ENCODE measurements at regions not wholly inside any gene's neighbourhood (a gene's known extent, or its start where the extent isn't known, plus 50 kb on each side); places are given as distances from the start of the nearest gene placed in this dataset.

DNA sequence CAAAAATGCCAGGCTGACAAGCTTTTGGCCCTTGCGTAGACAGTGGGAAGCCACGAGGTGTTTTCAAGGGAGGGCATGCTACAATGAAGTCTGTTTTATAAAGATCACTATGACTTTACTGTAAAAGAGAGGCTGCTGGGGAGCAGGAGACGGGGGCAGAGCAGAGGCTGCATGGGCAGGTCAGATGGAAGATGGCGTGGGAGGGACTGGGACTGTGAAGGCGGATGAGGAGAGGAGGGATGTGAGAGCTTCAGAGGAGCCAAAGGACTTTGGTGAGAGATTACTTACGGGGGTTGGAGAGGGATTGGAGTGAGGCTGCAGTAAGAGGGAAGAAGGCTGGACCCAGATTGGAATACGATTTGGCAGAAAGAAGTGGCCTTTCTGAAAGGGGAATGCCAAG lies 86.6 kb upstream of the PCBD1 start:
- Mint-ChIP-seq H3K36me3 (ENCODE audit: low read depth) (no peaks in the 10 kb centered on the region), H3K4me1 (ENCODE audit: low read depth) (no peaks in the 10 kb centered on the region), H3K9me3 (no peaks in the 10 kb centered on the region), H3K27ac (no peak overlapping the region), H3K4me3 (no peak overlapping the region), H3K27me3 (peaks cover 18% of the 10 kb centered on the region)
- intact Hi-C loops (cut with micrococcal nuclease): no loop called here

DNA sequence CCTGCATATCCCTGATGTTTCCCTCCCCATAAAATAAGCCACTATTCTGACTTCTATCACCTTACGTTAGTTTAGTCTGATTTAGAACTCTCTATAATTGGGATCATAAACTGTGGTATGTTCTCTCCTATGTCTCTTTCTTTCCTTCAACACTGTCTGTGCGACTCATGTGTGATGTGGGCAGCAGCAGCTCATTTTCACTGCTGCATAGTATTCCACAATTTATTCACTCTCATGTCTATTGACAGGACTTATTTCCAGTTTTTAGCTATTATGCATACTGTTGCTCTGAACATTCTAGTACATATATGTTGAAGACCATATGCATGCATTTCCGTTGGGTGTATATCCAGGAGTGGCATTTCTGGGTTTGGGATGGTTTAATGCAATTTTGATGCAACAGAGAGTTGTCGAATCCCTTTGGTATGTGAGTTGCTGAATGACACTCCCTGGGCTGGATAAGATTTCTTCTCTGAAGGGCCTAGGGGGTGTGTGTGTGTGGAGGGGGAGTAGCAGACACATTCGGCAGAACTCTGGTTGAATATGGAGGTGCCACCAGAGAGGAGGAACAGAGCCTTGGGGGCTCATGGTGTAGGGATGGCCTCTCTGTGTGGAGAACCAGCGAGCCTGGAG lies 87.8 kb upstream of the PCBD1 start:
- intact Hi-C loops (cut with micrococcal nuclease): no loop called here
- Mint-ChIP-seq H3K4me1 (ENCODE audit: low read depth) (no peaks in the 10 kb centered on the region), H3K27me3 (peaks cover 16% of the 10 kb centered on the region), H3K27ac (no peak overlapping the region), H3K4me3 (no peak overlapping the region), H3K9me3 (no peaks in the 10 kb centered on the region), H3K36me3 (ENCODE audit: low read depth) (no peaks in the 10 kb centered on the region)

DNA sequence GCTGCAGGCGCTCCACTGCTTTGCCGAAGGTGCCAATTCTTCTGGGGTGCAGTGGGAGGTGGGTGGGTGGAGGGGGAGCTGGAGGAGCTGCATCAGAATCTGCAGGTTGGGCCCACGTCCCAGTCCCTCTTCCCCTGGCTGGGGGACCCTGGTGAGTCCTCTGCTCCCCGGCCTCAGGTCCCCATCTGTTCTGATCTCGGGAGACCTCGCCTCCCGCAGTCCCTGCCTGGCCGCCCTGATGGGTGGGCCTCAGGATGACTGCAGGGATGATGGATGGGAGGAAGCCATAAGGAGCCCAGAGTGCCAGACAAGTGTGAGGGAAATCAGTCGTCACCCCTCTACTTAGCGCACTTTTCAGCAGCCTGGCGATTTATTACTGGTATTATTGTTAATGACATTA lies 89.3 kb upstream of the PCBD1 start:
- Mint-ChIP-seq H3K27ac (no peak overlapping the region), H3K9me3 (no peaks in the 10 kb centered on the region), H3K27me3 (peaks cover 16% of the 10 kb centered on the region), H3K4me3 (no peak overlapping the region), H3K36me3 (ENCODE audit: low read depth) (no peaks in the 10 kb centered on the region), H3K4me1 (ENCODE audit: low read depth) (no peaks in the 10 kb centered on the region)
- intact Hi-C loops (cut with micrococcal nuclease): no loop called here

DNA sequence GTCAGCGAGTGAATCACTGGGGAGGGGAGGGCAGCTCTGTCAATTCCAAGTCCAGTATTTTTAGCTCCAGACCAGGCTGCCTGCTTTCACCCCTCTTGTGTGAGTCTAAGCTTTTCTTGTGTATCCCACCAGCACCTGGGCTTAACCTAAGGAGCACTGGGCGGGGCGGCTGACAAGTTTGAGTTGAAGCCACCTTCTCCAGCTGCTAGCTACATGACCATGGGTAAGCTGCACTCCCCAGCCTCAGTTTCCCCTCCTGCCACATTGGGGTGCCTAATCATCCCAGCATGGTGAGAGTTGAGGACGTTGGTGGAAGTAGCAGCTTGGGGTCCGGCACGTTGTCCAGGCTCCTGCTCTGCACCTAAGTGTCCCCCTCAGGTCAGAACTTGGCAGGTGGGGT lies 89.8 kb upstream of the PCBD1 start:
- Mint-ChIP-seq H3K4me3 (no peak overlapping the region), H3K4me1 (ENCODE audit: low read depth) (no peaks in the 10 kb centered on the region), H3K9me3 (no peaks in the 10 kb centered on the region), H3K27ac (no peak overlapping the region), H3K27me3 (peaks cover 16% of the 10 kb centered on the region), H3K36me3 (ENCODE audit: low read depth) (no peaks in the 10 kb centered on the region)
- intact Hi-C loops (cut with micrococcal nuclease): no loop called here

DNA sequence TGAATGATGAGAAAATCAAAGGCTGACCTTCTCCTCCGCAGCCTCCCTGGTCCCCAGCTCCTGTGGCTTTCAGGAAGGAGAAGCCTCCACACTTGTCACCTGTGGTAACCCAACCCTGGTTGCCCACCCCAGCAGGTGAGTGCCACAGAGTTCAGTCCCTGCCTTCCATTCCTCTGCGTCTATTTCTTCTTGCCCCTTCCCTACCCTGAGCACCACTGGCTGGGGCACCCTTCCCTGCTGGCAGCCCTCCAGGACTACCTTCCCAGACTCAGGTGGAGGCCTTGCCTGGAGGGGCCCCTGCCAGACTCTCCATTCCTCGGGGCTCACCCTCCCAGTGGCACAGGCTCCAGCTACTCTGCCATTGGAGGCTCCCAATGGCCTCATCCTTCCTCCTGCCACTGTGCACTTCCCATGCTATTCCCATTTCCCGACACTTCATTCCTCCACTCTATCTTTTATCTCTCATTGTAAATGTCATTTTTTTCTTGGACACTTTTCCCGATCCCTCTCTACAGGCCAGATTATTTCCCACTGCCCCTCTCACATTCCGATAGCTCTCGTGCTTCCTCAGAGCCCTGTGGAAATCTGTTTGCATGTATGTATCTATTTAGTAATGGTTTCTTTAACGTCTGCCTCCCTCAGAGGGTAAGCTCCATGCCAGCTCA lies 90.6 kb upstream of the PCBD1 start:
- no peak overlapping the region for H3K4me3 Mint-ChIP-seq
- H3K4me1 Mint-ChIP-seq (ENCODE audit: low read depth): no peaks in the 10 kb centered on the region
- H3K36me3 Mint-ChIP-seq (ENCODE audit: low read depth): no peaks in the 10 kb centered on the region
- no peaks in the 10 kb centered on the region for H3K9me3 Mint-ChIP-seq
- H3K27me3 Mint-ChIP-seq: peaks cover 14% of the 10 kb centered on the region
- intact Hi-C loops (cut with micrococcal nuclease): no loop called here
- no peak overlapping the region for H3K27ac Mint-ChIP-seq

DNA sequence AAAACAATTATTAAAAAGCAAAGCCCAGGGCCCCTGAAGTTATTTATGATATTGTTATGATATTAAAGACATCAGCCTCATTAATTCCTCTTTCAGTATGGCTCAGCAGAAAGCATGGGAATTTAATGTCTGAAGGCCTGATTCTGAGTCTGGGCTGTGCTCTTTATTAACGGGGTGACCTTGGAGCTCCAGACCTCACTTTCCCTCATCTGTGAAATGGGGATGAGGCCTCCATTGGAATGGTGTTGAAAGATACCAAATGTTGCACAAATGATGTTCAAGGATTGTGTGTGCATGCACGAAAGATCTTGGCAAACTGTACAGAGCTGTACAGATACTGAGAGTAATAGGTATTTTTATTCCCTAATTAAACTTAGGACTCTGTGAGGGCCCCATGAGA lies 92.3 kb upstream of the PCBD1 start:
- no peaks in the 10 kb centered on the region for H3K4me1 Mint-ChIP-seq (ENCODE audit: low read depth)
- no peak overlapping the region for H3K4me3 Mint-ChIP-seq
- no peak overlapping the region for H3K27ac Mint-ChIP-seq
- no peaks in the 10 kb centered on the region for H3K9me3 Mint-ChIP-seq
- peaks cover 5% of the 10 kb centered on the region for H3K27me3 Mint-ChIP-seq
- intact Hi-C loops (cut with micrococcal nuclease): no loop called here
- no peaks in the 10 kb centered on the region for H3K36me3 Mint-ChIP-seq (ENCODE audit: low read depth)

DNA sequence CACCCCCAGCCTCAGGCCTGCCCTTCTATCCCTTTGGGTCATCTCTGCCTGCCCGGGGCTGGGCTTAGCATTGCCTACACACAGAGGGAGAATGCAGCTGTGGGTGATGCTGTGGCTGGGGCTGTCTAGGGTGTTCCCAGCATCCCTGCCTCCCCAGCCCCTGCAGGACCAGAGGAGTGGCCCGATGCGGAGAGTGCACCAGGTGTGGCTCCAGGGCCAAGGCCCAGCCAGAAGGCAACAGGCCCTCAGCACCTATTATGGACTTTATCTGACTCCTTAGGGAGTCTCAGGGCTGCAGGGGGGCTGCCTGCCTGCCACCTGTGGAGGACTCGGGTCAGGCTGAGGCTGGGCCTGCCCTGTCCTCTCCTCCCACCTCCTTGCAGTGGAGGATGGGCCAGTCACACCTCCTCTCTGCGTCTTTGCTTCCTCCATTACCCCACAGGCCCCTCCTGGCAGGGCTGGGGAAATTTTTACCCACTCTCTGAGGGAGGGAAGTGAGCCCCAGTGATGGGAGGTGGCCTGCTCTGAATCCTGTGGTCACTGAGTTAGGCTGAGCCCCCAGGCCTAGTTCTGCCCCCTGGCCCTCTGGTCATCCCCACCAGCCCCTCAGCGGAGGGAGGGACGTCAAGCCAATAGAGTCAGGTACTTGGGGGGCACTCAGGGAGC lies 92.9 kb upstream of the PCBD1 start:
- H3K9me3 Mint-ChIP-seq: no peaks in the 10 kb centered on the region
- no peak overlapping the region for H3K27ac Mint-ChIP-seq
- H3K27me3 Mint-ChIP-seq: peaks cover 4% of the 10 kb centered on the region
- no peaks in the 10 kb centered on the region for H3K36me3 Mint-ChIP-seq (ENCODE audit: low read depth)
- H3K4me3 Mint-ChIP-seq: no peak overlapping the region
- no peaks in the 10 kb centered on the region for H3K4me1 Mint-ChIP-seq (ENCODE audit: low read depth)
- intact Hi-C loops (cut with micrococcal nuclease): no loop called here

DNA sequence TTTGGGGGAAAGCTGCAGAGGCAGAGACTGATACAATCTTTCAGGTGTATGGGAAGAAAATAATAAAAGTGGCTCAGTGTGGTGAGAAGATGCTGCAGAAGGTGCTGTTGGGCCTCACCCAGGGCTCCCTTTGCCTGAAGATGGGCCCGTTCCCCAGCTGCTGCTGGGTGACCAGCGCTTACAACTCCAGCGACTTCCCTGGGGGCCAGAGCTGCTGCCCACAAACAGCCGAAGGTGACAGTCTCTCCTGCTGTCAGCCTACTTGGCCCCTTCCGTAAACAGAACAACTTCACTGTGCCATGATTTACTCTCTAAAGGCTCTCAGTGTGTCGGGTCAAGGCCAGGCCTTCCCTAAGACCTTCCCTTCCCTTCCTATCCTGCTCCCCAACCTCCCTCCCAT lies 93.6 kb upstream of the PCBD1 start:
- no peak overlapping the region for H3K27ac Mint-ChIP-seq
- intact Hi-C loops (cut with micrococcal nuclease): no loop called here
- H3K4me3 Mint-ChIP-seq: no peak overlapping the region
- no peaks in the 10 kb centered on the region for H3K4me1 Mint-ChIP-seq (ENCODE audit: low read depth)
- no peaks in the 10 kb centered on the region for H3K27me3 Mint-ChIP-seq
- no peaks in the 10 kb centered on the region for H3K36me3 Mint-ChIP-seq (ENCODE audit: low read depth)
- no peaks in the 10 kb centered on the region for H3K9me3 Mint-ChIP-seq

DNA sequence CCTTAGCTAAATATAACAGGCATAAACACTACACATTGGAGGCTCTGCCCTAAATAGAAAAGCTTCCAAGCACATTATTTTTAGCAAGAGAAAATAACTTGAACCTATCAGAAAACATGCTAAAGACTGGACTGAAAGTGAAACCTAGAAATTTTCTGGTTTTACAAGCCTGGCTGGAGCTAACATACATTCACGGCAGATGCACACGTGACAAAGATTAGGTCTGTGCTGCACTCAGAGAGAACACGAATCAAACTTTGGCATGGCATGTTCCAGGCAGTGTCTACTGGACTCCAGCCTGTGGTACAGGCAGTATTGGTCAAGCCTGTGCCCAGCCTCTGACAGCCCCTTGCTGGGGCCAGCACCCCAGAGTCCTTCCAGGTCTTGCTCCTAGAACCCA lies 94.1 kb upstream of the PCBD1 start:
- no peaks in the 10 kb centered on the region for H3K36me3 Mint-ChIP-seq (ENCODE audit: low read depth)
- no peak overlapping the region for H3K4me3 Mint-ChIP-seq
- no peaks in the 10 kb centered on the region for H3K27me3 Mint-ChIP-seq
- intact Hi-C loops (cut with micrococcal nuclease): no loop called here
- H3K9me3 Mint-ChIP-seq: no peaks in the 10 kb centered on the region
- no peak overlapping the region for H3K27ac Mint-ChIP-seq
- no peaks in the 10 kb centered on the region for H3K4me1 Mint-ChIP-seq (ENCODE audit: low read depth)

DNA sequence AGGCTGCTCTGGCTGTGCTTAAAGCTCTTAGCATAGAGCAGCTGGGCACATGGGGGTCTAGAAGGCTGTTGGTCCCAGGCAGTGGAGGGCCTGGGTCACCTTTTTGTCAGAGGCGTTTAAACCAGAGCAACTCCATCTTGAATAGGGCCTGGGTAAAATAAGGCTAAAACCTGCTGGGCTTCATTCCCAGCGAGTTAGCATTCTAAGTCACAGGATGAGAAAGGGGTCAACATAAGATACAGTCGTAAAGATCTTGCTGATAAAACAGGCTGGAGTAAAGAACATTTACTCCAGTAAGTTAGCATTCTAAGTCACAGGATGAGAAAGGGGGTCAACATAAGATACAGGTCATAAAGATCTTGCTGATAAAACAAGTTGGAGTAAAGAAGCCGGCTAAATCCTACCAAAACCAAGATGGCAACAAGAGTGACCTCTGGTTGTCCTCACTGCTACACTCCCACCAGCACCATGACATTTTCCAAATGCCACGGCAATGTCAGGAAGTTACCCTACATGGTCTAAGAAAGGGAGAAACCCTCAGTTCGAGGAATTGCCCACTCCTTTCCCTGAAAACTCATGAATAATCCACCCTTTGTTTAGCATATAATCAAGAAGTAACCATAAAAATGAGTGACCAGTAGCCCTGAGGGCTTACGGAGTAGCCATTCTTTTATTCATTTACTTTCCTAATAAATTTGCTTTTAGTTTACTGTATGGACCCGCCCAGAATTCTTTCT lies 96.8 kb upstream of the PCBD1 start:
- Mint-ChIP-seq H3K4me3 (no peak overlapping the region), H3K27ac (no peak overlapping the region)

DNA sequence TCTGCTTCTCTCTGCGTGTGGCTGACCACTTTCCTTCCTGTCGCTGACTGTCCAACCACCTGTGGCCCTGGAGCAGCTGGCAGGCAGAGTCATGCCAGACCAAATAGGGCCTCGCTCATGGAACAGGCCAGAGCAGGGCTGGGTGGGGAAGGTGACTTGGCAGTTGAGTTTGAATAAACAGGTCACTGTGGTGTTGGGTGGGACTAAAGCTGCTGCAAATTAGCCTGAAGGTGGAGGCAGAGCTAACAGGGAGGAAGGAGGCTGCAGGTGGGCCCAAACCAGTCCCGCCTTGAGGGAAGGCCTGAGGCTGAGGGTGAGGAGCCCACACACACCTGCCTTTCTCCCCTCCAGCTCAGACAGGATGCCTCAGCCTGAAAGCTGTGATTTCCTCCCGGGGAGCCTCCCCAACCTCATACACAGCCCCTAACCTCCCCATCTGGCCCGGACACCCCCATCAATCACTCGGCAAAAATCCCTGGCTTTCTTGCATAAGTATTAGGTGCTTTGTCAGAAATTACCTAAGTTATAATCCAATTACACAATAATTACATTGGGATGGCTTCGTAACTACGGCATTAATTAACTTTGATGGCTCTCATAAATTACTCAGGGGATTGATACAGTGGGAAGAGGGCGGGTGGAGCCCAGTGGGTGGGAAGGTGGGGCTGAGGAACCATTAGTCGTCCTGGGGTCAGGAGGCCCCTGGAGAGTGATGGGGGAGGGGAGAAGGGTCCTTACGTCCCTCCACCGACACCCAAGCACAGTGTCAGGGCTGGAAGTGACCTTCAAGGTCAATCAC lies 97.7 kb upstream of the PCBD1 start:
- Mint-ChIP-seq H3K9me3 (no peaks in the 10 kb centered on the region), H3K36me3 (ENCODE audit: low read depth) (no peaks in the 10 kb centered on the region), H3K27ac (no peak overlapping the region), H3K27me3 (no peaks in the 10 kb centered on the region), H3K4me1 (ENCODE audit: low read depth) (no peaks in the 10 kb centered on the region), H3K4me3 (no peak overlapping the region)
- intact Hi-C loops (cut with micrococcal nuclease): no loop called here

More for the DNA sequence above, 96.8 kb upstream of the PCBD1 start:
- no peaks in the 10 kb centered on the region for H3K36me3 Mint-ChIP-seq (ENCODE audit: low read depth)
- H3K4me1 Mint-ChIP-seq (ENCODE audit: low read depth): no peaks in the 10 kb centered on the region
- no peaks in the 10 kb centered on the region for H3K9me3 Mint-ChIP-seq
- intact Hi-C loops (cut with micrococcal nuclease): no loop called here
- no peaks in the 10 kb centered on the region for H3K27me3 Mint-ChIP-seq

DNA sequence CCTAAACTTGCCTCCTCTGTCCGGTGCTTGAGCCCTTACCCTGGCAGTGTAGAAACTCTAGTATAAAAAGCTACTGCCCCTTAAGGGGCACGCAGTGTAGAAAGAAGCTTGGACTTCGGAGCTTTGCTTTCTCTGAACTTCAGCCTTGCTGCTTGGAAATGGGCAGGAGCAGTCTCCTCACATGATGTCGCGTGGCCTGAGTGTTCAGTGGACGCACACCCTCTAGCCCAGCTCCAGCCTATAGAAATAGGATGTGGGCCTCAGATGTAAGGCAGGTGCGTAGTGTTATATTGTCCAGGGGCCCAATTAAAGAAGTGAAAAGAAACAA lies 98.2 kb upstream of the PCBD1 start:
- Mint-ChIP-seq H3K9me3 (no peaks in the 10 kb centered on the region), H3K27me3 (no peaks in the 10 kb centered on the region), H3K4me3 (no peak overlapping the region), H3K4me1 (ENCODE audit: low read depth) (no peaks in the 10 kb centered on the region), H3K27ac (no peak overlapping the region), H3K36me3 (ENCODE audit: low read depth) (no peaks in the 10 kb centered on the region)
- intact Hi-C loops (cut with micrococcal nuclease): no loop called here

DNA sequence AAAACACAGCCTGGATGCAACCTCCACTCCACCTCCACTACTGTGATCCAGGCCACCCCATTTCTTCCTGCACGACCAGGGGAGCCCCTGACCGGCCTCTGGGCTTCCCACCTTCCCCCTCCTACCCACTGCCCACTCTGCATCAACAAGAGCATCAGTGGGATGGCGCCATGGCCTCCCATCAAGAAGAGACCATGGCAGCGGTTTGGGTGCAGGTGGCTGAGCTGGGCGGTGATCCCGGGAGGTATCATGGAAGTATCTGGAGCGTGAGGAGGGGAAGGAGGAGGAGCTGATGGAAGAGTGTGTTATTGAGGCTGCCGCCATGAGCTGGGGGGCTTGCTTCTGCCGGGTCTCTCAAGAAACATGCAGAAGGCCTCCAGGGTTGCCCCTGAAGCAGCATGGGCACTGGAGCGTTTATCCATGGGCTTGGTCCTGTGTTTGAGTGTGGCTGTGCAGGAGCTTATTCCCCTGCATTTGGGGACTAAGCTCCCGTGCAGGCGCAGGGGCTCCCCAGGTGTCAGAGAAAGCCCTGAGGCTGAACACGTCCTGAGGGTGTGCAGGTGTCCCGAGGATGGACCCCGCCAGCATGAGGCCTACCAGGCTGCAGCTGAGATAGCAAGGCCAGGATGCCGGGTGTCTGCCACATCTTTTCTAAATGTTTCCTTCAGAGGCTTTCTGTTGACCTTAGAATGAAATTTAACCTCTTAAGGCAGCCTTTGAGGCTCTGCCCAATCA lies 99.2 kb upstream of the PCBD1 start:
- Mint-ChIP-seq H3K4me1 (ENCODE audit: low read depth) (no peaks in the 10 kb centered on the region), H3K27me3 (no peaks in the 10 kb centered on the region), H3K27ac (no peak overlapping the region), H3K36me3 (ENCODE audit: low read depth) (no peaks in the 10 kb centered on the region), H3K4me3 (no peak overlapping the region), H3K9me3 (no peaks in the 10 kb centered on the region)
- intact Hi-C loops (cut with micrococcal nuclease): no loop called here

All from dendritic cell treated with granulocyte-macrophage colony-stimulating factor and Interleukin-4, amounts not matched to agents 40 ng/mL and 50 ng/mL, for 4 days (primary cell).